Neural cell (in vitro differentiated cells): ENCODE measurements at regions not wholly inside any gene's neighbourhood (a gene's known extent, or its start where the extent isn't known, plus 50 kb on each side); places are given as distances from the start of the nearest gene placed in this dataset.
A peak's percentile ranks its signal among the peaks of the same experiment; 100 is the strongest.

Experiments used
- H2AFZ ChIP-seq: fragments of 200-600, 300-800 bp; sonication (generic), shearing (Covaris generic); 2 replicates; pipeline ENCODE4 v1.6.0; 2014; ENCODE audit warnings: low read depth, mild to moderate bottlenecking, antibody characterized with exemption, low read length, moderate library complexity
- H3F3A ChIP-seq: fragments of 200-600 bp; shearing (Covaris generic); 2 replicates; pipeline ENCODE4 v1.6.1; 2016; ENCODE audit warnings: mild to moderate bottlenecking, moderate library complexity, mixed read lengths, antibody characterized with exemption, low read length; ENCODE audit not compliant: insufficient read depth, poor library complexity, severe bottlenecking
- H3K27ac ChIP-seq: fragments of 200-600, 300-800 bp; sonication (generic), shearing (Covaris generic); 2 replicates; pipeline ENCODE4 v1.5.1; 2014; ENCODE audit warnings: mild to moderate bottlenecking, low read length, moderate library complexity
- H3K27me3 ChIP-seq: fragments of 300-800, 200-600 bp; sonication (generic), shearing (Covaris generic); 2 replicates; pipeline ENCODE4 v1.6.0; 2014; ENCODE audit warnings: mild to moderate bottlenecking, low read depth, low read length, moderate library complexity; ENCODE audit not compliant: insufficient read depth
- H3K36me3 ChIP-seq: fragments of 300-800, 200-600 bp; sonication (generic), shearing (Covaris generic); 2 replicates; pipeline ENCODE4 v1.5.1; 2014; ENCODE audit warnings: mild to moderate bottlenecking, antibody characterized with exemption, low read length, moderate library complexity; ENCODE audit not compliant: insufficient read depth
- H3K4me2 ChIP-seq: fragments of 300-800, 200-600 bp; sonication (generic), shearing (Covaris generic); 2 replicates; pipeline ENCODE4 v1.6.0; 2014; ENCODE audit warnings: mild to moderate bottlenecking, low read length
- H3K4me3 ChIP-seq: fragments of 300-800, 200-600 bp; sonication (generic), shearing (Covaris generic); 2 replicates; pipeline ENCODE4 v1.5.1; 2014; ENCODE audit warnings: mild to moderate bottlenecking, low read length, moderate library complexity
- H3K79me2 ChIP-seq: fragments of 200-600 bp; shearing (Covaris generic); replicated peaks from 2 replicates; pipeline ENCODE4 v1.6.0; 2014; ENCODE audit warnings: mild to moderate bottlenecking, low read length, moderate library complexity; ENCODE audit not compliant: insufficient read depth
- H3K9ac ChIP-seq: fragments of 300-800, 200-600 bp; sonication (generic), shearing (Covaris generic); 2 replicates; pipeline ENCODE4 v1.6.1; 2016; ENCODE audit warnings: mild to moderate bottlenecking, low read length, mixed read lengths
- H3K9me2 ChIP-seq: fragments of 200-600 bp; shearing (Covaris generic); 2 replicates; pipeline ENCODE4 v1.6.1; 2016; ENCODE audit warnings: mild to moderate bottlenecking, low read length, mixed read lengths; ENCODE audit not compliant: insufficient read depth
- H3K9me3 ChIP-seq: fragments of 200-600, 300-800 bp; sonication (generic), shearing (Covaris generic); 2 replicates; pipeline ENCODE4 v1.6.1; 2016; ENCODE audit warnings: mild to moderate bottlenecking, mixed run types, low read length, moderate library complexity, mixed read lengths
- H4K20me1 ChIP-seq: fragments of 200-600 bp; shearing (Covaris generic); 2 replicates; pipeline ENCODE4 v1.6.1; 2016; ENCODE audit warnings: mild to moderate bottlenecking, mixed run types; ENCODE audit not compliant: insufficient read depth
- CTCF ChIP-seq: fragments of 450-650 bp; IDR thresholded peaks from 2 replicates; pipeline ENCODE4 v1.5.1; 2014; ENCODE audit warnings: antibody characterized with exemption, mild to moderate bottlenecking, moderate library complexity; ENCODE audit not compliant: poor library complexity, severe bottlenecking
- EP300 ChIP-seq: fragments of 450-650 bp; conservative IDR thresholded peaks from 2 replicates; pipeline ENCODE4 v1.6.1; 2014; ENCODE audit warnings: antibody characterized with exemption, mild to moderate bottlenecking, moderate library complexity; ENCODE audit not compliant: poor library complexity, severe bottlenecking
- EZH2 ChIP-seq: fragments of 200-600, 300-800 bp; shearing (Covaris generic), sonication (generic); IDR thresholded peaks from 2 replicates; pipeline ENCODE4 v1.6.1; 2014; ENCODE audit warnings: antibody characterized with exemption, low read length, borderline replicate concordance, mild to moderate bottlenecking; ENCODE audit not compliant: insufficient read depth, poor library complexity, severe bottlenecking
- MXI1 ChIP-seq: fragments of 450-650 bp; conservative IDR thresholded peaks from 2 replicates; pipeline ENCODE4 v1.6.1; 2014; ENCODE audit warnings: antibody characterized with exemption, mild to moderate bottlenecking; ENCODE audit not compliant: poor library complexity, severe bottlenecking
- POLR2AphosphoS5 ChIP-seq: IDR thresholded peaks from 2 replicates; pipeline ENCODE4 v1.6.1; 2012
- RAD21 ChIP-seq: fragments of 450-650 bp; conservative IDR thresholded peaks from 2 replicates; pipeline ENCODE4 v1.6.1; 2014; ENCODE audit warnings: antibody characterized with exemption, mild to moderate bottlenecking, moderate library complexity
- SMC3 ChIP-seq: fragments of 450-650 bp; conservative IDR thresholded peaks from 2 replicates; pipeline ENCODE4 v1.6.1; 2014; ENCODE audit warnings: antibody characterized with exemption, mild to moderate bottlenecking, moderate library complexity; ENCODE audit not compliant: poor library complexity
- TAF1 ChIP-seq: IDR thresholded peaks from 2 replicates; pipeline ENCODE4 v1.6.1; 2012; ENCODE audit warnings: low read depth
- TF ChIP-seq, protein P1 (sequence below): IDR thresholded peaks from 2 replicates; pipeline ENCODE4 v1.6.1; 2012; ENCODE audit warnings: borderline replicate concordance

DNA sequence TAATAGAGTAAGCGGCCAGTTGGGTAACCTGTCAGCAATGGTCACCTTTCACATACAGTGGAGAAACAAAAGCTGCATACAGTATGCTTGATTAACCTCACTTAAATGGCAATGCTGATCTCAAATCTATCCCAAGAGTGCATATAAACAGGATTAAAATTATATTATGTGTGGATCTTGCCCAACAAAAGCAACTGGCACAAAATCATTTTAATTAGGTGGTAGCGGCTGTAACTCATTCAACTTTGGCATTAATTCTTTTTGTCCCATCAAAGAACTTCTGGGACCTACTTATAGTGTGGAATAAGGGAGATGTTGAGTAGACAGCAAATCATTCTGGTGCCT lies 167.8 kb upstream of the VRK2 start:
- no peaks in the 10 kb centered on the region for H4K20me1 ChIP-seq
- no peak overlapping the region for H3K9ac ChIP-seq
- H3K9me3 ChIP-seq, result no peaks in the 10 kb centered on the region
- no peaks in the 10 kb centered on the region for H3K9me2 ChIP-seq
- no peak overlapping the region for H3K4me3 ChIP-seq
- no peaks in the 10 kb centered on the region for H3K27me3 ChIP-seq
- H3K4me2 ChIP-seq, result no peak overlapping the region
- H2AFZ ChIP-seq, result no peak overlapping the region
- H3K36me3 ChIP-seq, result no peaks in the 10 kb centered on the region
- no peak for TF ChIP-seq RAD21
- TF ChIP-seq SMC3, result no peak
- no peak for TF ChIP-seq EZH2
- TF ChIP-seq CTCF, result no peak
- TF ChIP-seq POLR2AphosphoS5, result no peak
- TF ChIP-seq, protein P1, sequence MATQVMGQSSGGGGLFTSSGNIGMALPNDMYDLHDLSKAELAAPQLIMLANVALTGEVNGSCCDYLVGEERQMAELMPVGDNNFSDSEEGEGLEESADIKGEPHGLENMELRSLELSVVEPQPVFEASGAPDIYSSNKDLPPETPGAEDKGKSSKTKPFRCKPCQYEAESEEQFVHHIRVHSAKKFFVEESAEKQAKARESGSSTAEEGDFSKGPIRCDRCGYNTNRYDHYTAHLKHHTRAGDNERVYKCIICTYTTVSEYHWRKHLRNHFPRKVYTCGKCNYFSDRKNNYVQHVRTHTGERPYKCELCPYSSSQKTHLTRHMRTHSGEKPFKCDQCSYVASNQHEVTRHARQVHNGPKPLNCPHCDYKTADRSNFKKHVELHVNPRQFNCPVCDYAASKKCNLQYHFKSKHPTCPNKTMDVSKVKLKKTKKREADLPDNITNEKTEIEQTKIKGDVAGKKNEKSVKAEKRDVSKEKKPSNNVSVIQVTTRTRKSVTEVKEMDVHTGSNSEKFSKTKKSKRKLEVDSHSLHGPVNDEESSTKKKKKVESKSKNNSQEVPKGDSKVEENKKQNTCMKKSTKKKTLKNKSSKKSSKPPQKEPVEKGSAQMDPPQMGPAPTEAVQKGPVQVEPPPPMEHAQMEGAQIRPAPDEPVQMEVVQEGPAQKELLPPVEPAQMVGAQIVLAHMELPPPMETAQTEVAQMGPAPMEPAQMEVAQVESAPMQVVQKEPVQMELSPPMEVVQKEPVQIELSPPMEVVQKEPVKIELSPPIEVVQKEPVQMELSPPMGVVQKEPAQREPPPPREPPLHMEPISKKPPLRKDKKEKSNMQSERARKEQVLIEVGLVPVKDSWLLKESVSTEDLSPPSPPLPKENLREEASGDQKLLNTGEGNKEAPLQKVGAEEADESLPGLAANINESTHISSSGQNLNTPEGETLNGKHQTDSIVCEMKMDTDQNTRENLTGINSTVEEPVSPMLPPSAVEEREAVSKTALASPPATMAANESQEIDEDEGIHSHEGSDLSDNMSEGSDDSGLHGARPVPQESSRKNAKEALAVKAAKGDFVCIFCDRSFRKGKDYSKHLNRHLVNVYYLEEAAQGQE, result no peak
- no peak for TF ChIP-seq TAF1
- TF ChIP-seq MXI1, result no peak
- no peak for TF ChIP-seq EP300
- H3F3A ChIP-seq, result no peaks in the 10 kb centered on the region
- H3K27ac ChIP-seq, result no peak overlapping the region
- H3K79me2 ChIP-seq, result no peaks in the 10 kb centered on the region

GRCh38 chr2:57880446-57880845 lies 166.2 kb upstream of the VRK2 start:
- H3K9me3 ChIP-seq, result no peaks in the 10 kb centered on the region
- H3K27ac ChIP-seq, result peak overlapping the region; percentile 13
- no peaks in the 10 kb centered on the region for H3F3A ChIP-seq
- TF ChIP-seq CTCF, result no peak
- H2AFZ ChIP-seq, result no peak overlapping the region
- no peaks in the 10 kb centered on the region for H3K79me2 ChIP-seq
- no peak overlapping the region for H3K4me3 ChIP-seq
- no peaks in the 10 kb centered on the region for H4K20me1 ChIP-seq
- H3K27me3 ChIP-seq, result no peaks in the 10 kb centered on the region
- H3K9me2 ChIP-seq, result no peaks in the 10 kb centered on the region
- H3K36me3 ChIP-seq, result no peaks in the 10 kb centered on the region
- no peak overlapping the region for H3K4me2 ChIP-seq
- no peak overlapping the region for H3K9ac ChIP-seq
